GM06990 (cell line): ENCODE measurements at regions not wholly inside any gene's neighbourhood (a gene's known extent, or its start where the extent isn't known, plus 50 kb on each side); places are given as distances from the start of the nearest gene placed in this dataset.

ENCODE experiments used
- DNase-seq: peaks from one replicate; pipeline ENCODE4 v3.0.0-alpha.2; 2011; ENCODE audit not compliant: insufficient read length; ENCODE audit errors: extremely low read depth
- H3K27me3 ChIP-seq: replicated peaks from 2 replicates; pipeline ENCODE4 v1.6.0; 2011; ENCODE audit warnings: low read length; ENCODE audit not compliant: control insufficient read depth, insufficient read depth
- H3K36me3 ChIP-seq: 2 replicates; pipeline ENCODE4 v1.5.1; 2011; ENCODE audit warnings: low read length; ENCODE audit not compliant: control insufficient read depth, insufficient read depth
- H3K4me3 ChIP-seq: replicated peaks from 2 replicates; pipeline ENCODE4 v1.5.1; 2011; ENCODE audit warnings: low read depth, mild to moderate bottlenecking, control low read depth, low read length
- CTCF ChIP-seq: IDR thresholded peaks from 2 replicates; pipeline ENCODE4 v1.5.1; 2011; ENCODE audit warnings: low read length, control low read depth, mild to moderate bottlenecking, inconsistent platforms; ENCODE audit not compliant: insufficient read depth, poor library complexity, severe bottlenecking

- no peak for DNase-seq
- TF ChIP-seq CTCF: no peak
- Histone ChIP-seq H3K36me3 (no peaks in the 10 kb centered on the region), H3K27me3 (no peaks in the 10 kb centered on the region), H3K4me3 (no peak overlapping the region)
Measured at GRCh38 chr2:58973811-58974281, 732.7 kb upstream of the FANCL start.

GRCh38 chr2:58972737-58973136, 731.6 kb upstream of the FANCL start:
- DNase-seq: no peak
- Histone ChIP-seq H3K4me3 (no peak overlapping the region), H3K27me3 (no peaks in the 10 kb centered on the region), H3K36me3 (no peaks in the 10 kb centered on the region)
- no peak for TF ChIP-seq CTCF

GRCh38 chr2:58971511-58972360, 730.6 kb upstream of the FANCL start:
- no peak overlapping the region for H3K4me3 ChIP-seq
- no peaks in the 10 kb centered on the region for H3K27me3 ChIP-seq
- H3K36me3 ChIP-seq: no peaks in the 10 kb centered on the region
- DNase-seq: no peak
- TF ChIP-seq CTCF: no peak

GRCh38 chr2:58970365-58970764, 729.2 kb upstream of the FANCL start:
- no peak for DNase-seq
- Histone ChIP-seq H3K27me3 (no peaks in the 10 kb centered on the region), H3K36me3 (no peaks in the 10 kb centered on the region), H3K4me3 (no peak overlapping the region)
- no peak for TF ChIP-seq CTCF

GRCh38 chr2:58968885-58969284, 727.8 kb upstream of the FANCL start:
- Histone ChIP-seq H3K36me3 (no peaks in the 10 kb centered on the region), H3K27me3 (no peaks in the 10 kb centered on the region), H3K4me3 (no peak overlapping the region)
- no peak for TF ChIP-seq CTCF
- no peak for DNase-seq
